HG03342 (cell line): ENCODE measurements at regions not wholly inside any gene's neighbourhood (a gene's known extent, or its start where the extent isn't known, plus 50 kb on each side); places are given as distances from the start of the nearest gene placed in this dataset.

ENCODE experiments used
- ATAC-seq: cut with Tn5 transposase; IDR thresholded peaks from one replicate; pipeline ENCODE4 v1.9.1; 2021; ENCODE audit warnings: mild to moderate bottlenecking, moderate library complexity; ENCODE audit not compliant: unreplicated experiment

GRCh38 chr7:17227766-17228490, 70.5 kb upstream of the AHR start:
- ATAC-seq = no peak

- no peak for ATAC-seq
Measured at GRCh38 chr7:17229228-17229627, 69.2 kb upstream of the AHR start.

- ATAC-seq = no peak
Measured at GRCh38 chr7:17230099-17230807, 68.2 kb upstream of the AHR start.

GRCh38 chr7:17233603-17234002, 64.8 kb upstream of the AHR start:
- no peak for ATAC-seq

GRCh38 chr7:17234030-17234397, 64.4 kb upstream of the AHR start:
- peak; percentile 50 for ATAC-seq

GRCh38 chr7:17234398-17235031, 63.9 kb upstream of the AHR start:
- ATAC-seq = peak; percentile 98

GRCh38 chr7:17236171-17236570, 62.3 kb upstream of the AHR start:
- ATAC-seq = no peak

GRCh38 chr7:17236603-17237002, 61.8 kb upstream of the AHR start:
- no peak for ATAC-seq

- ATAC-seq = no peak
Measured at GRCh38 chr7:17239046-17239445, 59.4 kb upstream of the AHR start.

- no peak for ATAC-seq
Measured at GRCh38 chr7:17239683-17240521, 58.5 kb upstream of the AHR start.

GRCh38 chr7:17242504-17242903, 55.9 kb upstream of the AHR start:
- no peak for ATAC-seq

GRCh38 chr7:17244786-17245185, 53.7 kb upstream of the AHR start:
- ATAC-seq = no peak

- no peak for ATAC-seq
Measured at GRCh38 chr7:17247357-17247756, 51.1 kb upstream of the AHR start.

GRCh38 chr7:17248527-17248926, 49.9 kb upstream of the AHR start:
- no peak for ATAC-seq
